HEK293 (cell line): ENCODE measurements at regions not wholly inside any gene's neighbourhood (a gene's known extent, or its start where the extent isn't known, plus 50 kb on each side); places are given as distances from the start of the nearest gene placed in this dataset.

Experiments used
- CTCF ChIA-PET: fragments of 350-600 bp; formaldehyde crosslinking; extraction: SDS; loops from one replicate; lab custom pipeline; 2021; ENCODE audit warnings: antibody characterized with exemption; lab: Yijun Ruan, JAX
- POLR2A ChIA-PET: fragments of 300-600 bp; formaldehyde crosslinking; extraction: SDS; loops from one replicate; lab custom pipeline; 2020; ENCODE audit warnings: antibody characterized with exemption, inconsistent platforms; lab: Yijun Ruan, JAX
- H3K27ac ChIP-seq: fragments of 200-500 bp; sonication (Bioruptor generic); 2 replicates; pipeline ENCODE4 v1.5.1; 2014; ENCODE audit warnings: low read depth, low read length, control low read depth, inconsistent platforms; ENCODE audit errors: extremely low read depth
- H3K36me3 ChIP-seq, 2 experiments: fragments of 200-500 bp in 1 of 2; sonication (Bioruptor generic) in 1 of 2; 1 replicate in 1 of 2; 2 replicates in 1 of 2; pipeline ENCODE4 v1.5.1; 2014 to 2017; ENCODE audit warnings: inconsistent platforms in 2 of 2, low read length in 2 of 2; ENCODE audit not compliant: control insufficient read depth in 2 of 2, insufficient read depth in 1 of 2
- H3K4me1 ChIP-seq: fragments of 200-500 bp; sonication (Bioruptor generic); 2 replicates; pipeline ENCODE4 v1.5.1; 2014; ENCODE audit warnings: mild to moderate bottlenecking, low read length, inconsistent platforms; ENCODE audit not compliant: control insufficient read depth, insufficient read depth
- H3K4me3 ChIP-seq: 2 replicates; pipeline ENCODE4 v1.5.1; 2011; ENCODE audit warnings: low read depth, mild to moderate bottlenecking, control low read depth, low read length, moderate library complexity
- H3K9me3 ChIP-seq: fragments of 200-500 bp; sonication (Bioruptor generic); 2 replicates; pipeline ENCODE4 v1.5.1; 2014; ENCODE audit warnings: low read depth, low read length, inconsistent platforms; ENCODE audit not compliant: control insufficient read depth, insufficient read depth
- ATF2 ChIP-seq: fragments of 450-650 bp; formaldehyde crosslinking; IDR thresholded peaks from 2 replicates; pipeline ENCODE4 v1.5.1; 2016; ENCODE audit warnings: missing biosample characterization, missing genetic modification characterization, low read depth
- GLI4 ChIP-seq: fragments of 450-650 bp; formaldehyde crosslinking; IDR thresholded peaks from 2 replicates; pipeline ENCODE4 v1.5.1; 2016; ENCODE audit warnings: missing biosample characterization, missing genetic modification characterization
- GLIS1 ChIP-seq: fragments of 450-650 bp; formaldehyde crosslinking; IDR thresholded peaks from 2 replicates; pipeline ENCODE4 v1.5.1; 2016; ENCODE audit warnings: missing biosample characterization, missing genetic modification characterization
- GLIS2 ChIP-seq: fragments of 450-650 bp; formaldehyde crosslinking; IDR thresholded peaks from 2 replicates; pipeline ENCODE4 v1.5.1; 2016; ENCODE audit warnings: missing biosample characterization, missing genetic modification characterization
- HOXD13 ChIP-seq: sonication (generic); formaldehyde crosslinking; IDR thresholded peaks from 2 replicates; pipeline ENCODE4 v1.8.0; 2022; ENCODE audit warnings: missing genetic modification reagents, borderline replicate concordance
- OVOL3 ChIP-seq: fragments of 450-650 bp; formaldehyde crosslinking; IDR thresholded peaks from 2 replicates; pipeline ENCODE4 v1.5.1; 2016; ENCODE audit warnings: missing biosample characterization, missing genetic modification characterization
- PRDM1 ChIP-seq: fragments of 450-650 bp; formaldehyde crosslinking; IDR thresholded peaks from 2 replicates; pipeline ENCODE4; 2016; ENCODE audit warnings: missing biosample characterization, missing genetic modification characterization
- SP2 ChIP-seq: fragments of 450-650 bp; formaldehyde crosslinking; IDR thresholded peaks from 2 replicates; pipeline ENCODE4 v1.5.1; 2016; ENCODE audit warnings: missing biosample characterization, missing genetic modification characterization
- ZBTB21 ChIP-seq: fragments of 450-650 bp; formaldehyde crosslinking; IDR thresholded peaks from 2 replicates; pipeline ENCODE4 v1.5.1; 2017; ENCODE audit warnings: missing biosample characterization, missing genetic modification characterization
- ZBTB26 ChIP-seq: fragments of 450-650 bp; formaldehyde crosslinking; optimal IDR thresholded peaks from 2 replicates; pipeline ENCODE3; 2016; ENCODE audit warnings: missing biosample characterization, mild to moderate bottlenecking, missing genetic modification characterization
- ZBTB49 ChIP-seq: fragments of 450-650 bp; formaldehyde crosslinking; IDR thresholded peaks from 2 replicates; pipeline ENCODE4 v1.5.1; 2016; ENCODE audit warnings: missing biosample characterization, missing genetic modification characterization, low read depth
- ZNF10 ChIP-seq: fragments of 450-650 bp; formaldehyde crosslinking; IDR thresholded peaks from 2 replicates; pipeline ENCODE4 v1.5.1; 2017; ENCODE audit warnings: missing biosample characterization, missing genetic modification characterization
- ZNF138 ChIP-seq: fragments of 450-650 bp; formaldehyde crosslinking; IDR thresholded peaks from 2 replicates; pipeline ENCODE4 v1.5.1; 2016; ENCODE audit warnings: missing biosample characterization, missing genetic modification characterization, borderline replicate concordance
- ZNF174 ChIP-seq: fragments of 450-650 bp; formaldehyde crosslinking; IDR thresholded peaks from 2 replicates; pipeline ENCODE4 v1.5.0; 2017; ENCODE audit warnings: missing biosample characterization, mild to moderate bottlenecking, missing genetic modification characterization
- ZNF274 ChIP-seq, 2 experiments: fragments of 200-500 bp in 1 of 2; fragments of 450-650 bp in 1 of 2; sonication (Bioruptor generic) in 1 of 2; formaldehyde crosslinking in 1 of 2; IDR thresholded peaks; 2 replicates each; pipeline versions ENCODE4 v1.5.1 to v1.6.1; 2014 to 2016; ENCODE audit warnings: borderline replicate concordance in 1 of 2, inconsistent platforms in 1 of 2, low read length in 1 of 2, missing biosample characterization in 1 of 2, missing genetic modification characterization in 1 of 2
- ZNF292 ChIP-seq: fragments of 450-650 bp; formaldehyde crosslinking; IDR thresholded peaks from 2 replicates; pipeline ENCODE4 v1.5.1; 2016; ENCODE audit warnings: low read depth, missing biosample characterization, missing genetic modification characterization, borderline replicate concordance
- ZNF362 ChIP-seq: fragments of 450-650 bp; formaldehyde crosslinking; IDR thresholded peaks from 2 replicates; pipeline ENCODE4 v1.5.1; 2016; ENCODE audit warnings: missing biosample characterization, missing genetic modification characterization
- ZNF692 ChIP-seq: fragments of 450-650 bp; formaldehyde crosslinking; IDR thresholded peaks from 2 replicates; pipeline ENCODE4 v1.5.1; 2016; ENCODE audit warnings: missing biosample characterization, missing genetic modification characterization
- ZSCAN16 ChIP-seq: fragments of 450-650 bp; formaldehyde crosslinking; IDR thresholded peaks from 2 replicates; pipeline ENCODE4 v1.5.1; 2016; ENCODE audit warnings: missing biosample characterization, missing genetic modification characterization

GRCh38 chr3:44045476-44046275 is 196.0 kb upstream of the TOPAZ1 start (continued):
- TF ChIP-seq ZBTB26 (tag by site-specific recombination), result no peak

GRCh38 chr3:44047796-44048195 is 193.9 kb upstream of the TOPAZ1 start:
- ChIA-PET CTCF (no interaction called here), POLR2A (no interaction called here)
- no peaks in the 10 kb centered on the region for H3K9me3 ChIP-seq
- TF ChIP-seq ZNF138 (tag by site-specific recombination) (no peak), ZBTB21 (tag by site-specific recombination) (no peak), ZNF292 (tag by site-specific recombination) (no peak), PRDM1 (tag by site-specific recombination) (no peak), SP2 (tag by site-specific recombination) (no peak), ZNF362 (tag by site-specific recombination) (no peak), GLIS1 (tag by site-specific recombination) (no peak), GLIS2 (tag by site-specific recombination) (no peak), ATF2 (tag by site-specific recombination) (no peak), ZNF692 (no peak), ZNF174 (tag by site-specific recombination) (no peak), ZNF10 (no peak), OVOL3 (tag by site-specific recombination) (no peak), GLI4 (tag by site-specific recombination) (no peak), ZSCAN16 (tag by site-specific recombination) (no peak), ZNF274 (IDR thresholded peaks at IDR 0.05; ENCODE audit: low read length) (no peak), ZNF274 (tag by site-specific recombination; IDR thresholded peaks at IDR 0.05; ENCODE audit: borderline replicate concordance) (no peak), HOXD13 (no peak), ZBTB49 (no peak)
- no peak overlapping the region for H3K27ac ChIP-seq
- no peak overlapping the region for H3K4me3 ChIP-seq
- H3K4me1 ChIP-seq, result no peaks in the 10 kb centered on the region
- no peaks in the 10 kb centered on the region for H3K36me3 ChIP-seq
